Activated B cell treated with CpG ODN at 0.5 μM for 24 hours (primary cell): ENCODE measurements at regions not wholly inside any gene's neighbourhood (a gene's known extent, or its start where the extent isn't known, plus 50 kb on each side); places are given as distances from the start of the nearest gene placed in this dataset.

Source experiments
- ATAC-seq: fragments of 200-7000 bp; cut with Tn5 transposase; one replicate; pipeline ENCODE4 v1.10.0; 2021; ENCODE audit warnings: low read depth, mild to moderate bottlenecking, moderate library complexity
- CTCF ChIA-PET: fragments of 350-600 bp; sonication (Branson Sonifier 250); formaldehyde crosslinking; loops from one replicate; lab custom pipeline; 2021; ENCODE audit warnings: antibody characterized with exemption; lab: Charles Lee
- POLR2A ChIA-PET: fragments of 350-600 bp; sonication (Branson Sonifier 250); formaldehyde crosslinking; loops from one replicate; lab custom pipeline; 2021; ENCODE audit warnings: antibody characterized with exemption; lab: Charles Lee
- DNase-seq: peaks from one replicate; pipeline ENCODE4 v3.0.0; 2022
- H3K27ac Mint-ChIP-seq: one replicate; pipeline ENCODE4 v1.8.0; 2020; ENCODE audit warnings: mixed read lengths
- H3K27me3 Mint-ChIP-seq: one replicate; pipeline ENCODE4 v1.8.0; 2021; ENCODE audit warnings: mixed read lengths
- H3K36me3 Mint-ChIP-seq: one replicate; pipeline ENCODE4 v1.8.0; 2021; ENCODE audit warnings: low read depth, mixed read lengths
- H3K4me1 Mint-ChIP-seq: one replicate; pipeline ENCODE4 v1.8.0; 2021; ENCODE audit warnings: mixed read lengths
- H3K4me3 Mint-ChIP-seq: one replicate; pipeline ENCODE4 v1.8.0; 2020; ENCODE audit warnings: mild to moderate bottlenecking, mixed read lengths
- H3K9me3 Mint-ChIP-seq: one replicate; pipeline ENCODE4 v1.8.0; 2020; ENCODE audit warnings: mixed read lengths
- CTCF ChIP-seq: fragments of 200-600 bp; IDR thresholded peaks from one replicate; pipeline ENCODE4 v1.8.0; 2022; ENCODE audit warnings: antibody characterized with exemption, mild to moderate bottlenecking
- intact Hi-C: fragments of 100-400 bp; cut with micrococcal nuclease; formaldehyde crosslinking; loops from one replicate; pipeline ENCODE4 v1.15.1; 2024

GRCh38 chr3:182469086-182469485, 324.2 kb upstream of the ATP11B start:
- ChIA-PET POLR2A (no interaction called here), CTCF (no interaction called here)
- Mint-ChIP-seq H3K4me3 (no peak overlapping the region), H3K27me3 (no peaks in the 10 kb centered on the region), H3K9me3 (peaks cover 2% of the 10 kb centered on the region), H3K27ac (no peak overlapping the region), H3K36me3 (no peaks in the 10 kb centered on the region), H3K4me1 (no peaks in the 10 kb centered on the region)
- no peak for ATAC-seq
- no peak for DNase-seq
- intact Hi-C loops, result no loop called here
- TF ChIP-seq CTCF, result no peak

DNA sequence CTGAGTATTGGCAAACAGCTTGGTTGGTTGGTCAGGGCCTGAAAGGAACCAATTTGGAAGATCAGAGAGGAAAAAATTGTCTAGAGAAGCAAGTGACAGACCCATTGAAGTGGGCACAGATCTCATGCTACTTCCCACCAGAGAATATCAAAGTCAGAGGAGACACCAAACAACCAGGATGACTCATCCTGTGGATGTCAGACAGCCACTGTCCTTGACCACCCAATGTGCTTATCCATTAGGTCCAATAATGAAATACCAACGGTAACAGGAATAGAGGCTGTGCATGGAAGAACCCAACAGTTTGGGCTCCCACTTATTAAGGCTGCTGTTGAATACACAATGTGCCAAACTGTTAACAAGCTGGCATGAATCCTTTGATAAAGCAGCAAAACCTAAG, 323.1 kb upstream of the ATP11B start:
- CTCF ChIA-PET, result no interaction called here
- H3K4me1 Mint-ChIP-seq, result no peaks in the 10 kb centered on the region
- TF ChIP-seq CTCF, result no peak
- peaks cover 2% of the 10 kb centered on the region for H3K9me3 Mint-ChIP-seq
- H3K36me3 Mint-ChIP-seq, result no peaks in the 10 kb centered on the region
- no peak overlapping the region for H3K4me3 Mint-ChIP-seq
- H3K27ac Mint-ChIP-seq, result no peak overlapping the region
- ATAC-seq (no peak), DNase-seq (no peak)
- POLR2A ChIA-PET, result no interaction called here
- H3K27me3 Mint-ChIP-seq, result no peaks in the 10 kb centered on the region
- intact Hi-C loops, result no loop called here

DNA sequence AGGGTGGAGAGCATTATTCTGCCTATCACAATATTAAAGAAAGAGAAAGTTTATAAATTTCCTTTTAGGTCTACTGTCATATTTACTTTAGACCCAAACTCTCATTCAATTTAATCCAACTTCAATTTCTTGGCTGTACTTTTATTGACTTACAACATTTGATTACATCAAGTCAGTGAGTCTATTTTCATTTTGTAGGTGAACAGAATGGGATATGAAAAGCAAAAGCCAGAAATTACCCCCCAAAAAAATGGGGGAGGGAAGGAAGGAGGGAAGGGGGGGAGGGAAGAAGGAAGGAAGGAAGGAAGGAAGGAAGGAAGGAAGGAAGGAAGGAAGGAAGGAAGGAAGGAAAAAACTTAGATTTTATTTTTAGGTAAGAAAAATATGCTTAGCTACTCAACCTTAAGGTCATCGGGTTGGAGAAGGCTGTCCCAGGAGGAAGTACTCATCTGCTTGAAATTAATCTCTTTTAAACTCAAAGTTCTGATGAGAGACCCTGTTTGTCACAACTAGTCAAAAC, 320.1 kb upstream of the ATP11B start:
- no peak for TF ChIP-seq CTCF
- Mint-ChIP-seq H3K9me3 (no peaks in the 10 kb centered on the region), H3K27ac (no peak overlapping the region), H3K36me3 (no peaks in the 10 kb centered on the region), H3K4me1 (no peaks in the 10 kb centered on the region), H3K27me3 (no peaks in the 10 kb centered on the region), H3K4me3 (no peak overlapping the region)
- ChIA-PET CTCF (interaction anchor here (0.7 kb wide), 1 partner anchor 35 kb away, joined by 3 read pairs; no protein-coding TSS in a partner anchor), POLR2A (no interaction called here)
- DNase-seq, result no peak
- ATAC-seq, result no peak
- intact Hi-C loops, result no loop called here

- Mint-ChIP-seq H3K4me1 (no peaks in the 10 kb centered on the region), H3K36me3 (no peaks in the 10 kb centered on the region), H3K27ac (no peak overlapping the region), H3K4me3 (no peak overlapping the region), H3K9me3 (no peaks in the 10 kb centered on the region), H3K27me3 (no peaks in the 10 kb centered on the region)
- TF ChIP-seq CTCF, result no peak
- ChIA-PET CTCF (no interaction called here), POLR2A (no interaction called here)
- no peak for ATAC-seq
- intact Hi-C loops, result no loop called here
- DNase-seq, result no peak
Measured at GRCh38 chr3:182478369-182478768, 314.9 kb upstream of the ATP11B start.

DNA sequence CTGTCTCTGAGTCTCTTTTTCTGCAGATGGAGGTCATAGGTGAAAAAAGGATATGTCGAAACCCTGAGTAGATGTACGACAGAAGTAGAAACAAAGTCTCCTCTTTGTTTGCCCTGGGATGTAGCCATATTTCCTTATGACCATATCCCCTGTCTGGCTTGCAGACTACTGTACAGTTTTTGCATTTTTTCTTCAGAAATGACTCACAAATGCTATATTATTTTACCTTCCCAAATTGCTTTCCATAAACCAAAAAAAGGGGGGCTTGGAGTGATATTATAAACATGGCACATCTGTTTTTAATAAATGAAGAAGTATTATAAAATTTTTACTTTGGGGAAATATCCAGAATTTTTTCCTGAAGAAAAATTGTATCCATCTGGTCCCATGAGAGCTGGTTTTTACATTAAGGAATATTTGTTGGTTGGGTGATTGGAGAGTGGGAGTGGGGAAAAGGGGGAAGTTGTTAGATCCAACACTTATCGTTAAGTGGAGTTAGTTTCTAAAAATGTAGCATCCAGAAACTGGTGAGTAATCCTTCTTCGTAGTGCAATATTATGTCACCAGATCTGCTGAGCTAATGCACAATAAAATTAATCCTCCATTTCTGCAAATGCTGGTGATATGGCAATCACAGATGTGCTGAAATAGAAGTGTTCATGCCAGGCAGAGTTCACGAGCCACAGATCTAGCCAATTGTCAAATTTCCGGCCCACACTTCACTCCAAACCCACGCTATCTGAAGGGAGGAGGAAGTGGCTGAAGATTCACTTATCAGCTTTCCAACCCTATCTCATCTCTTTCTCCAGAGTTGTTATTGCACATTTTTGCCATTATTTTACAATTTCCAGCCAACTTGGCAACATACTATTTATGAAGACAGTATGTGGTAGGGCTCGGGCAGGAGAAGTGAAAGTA, 313.6 kb upstream of the ATP11B start:
- TF ChIP-seq CTCF, result no peak
- DNase-seq (no peak), ATAC-seq (no peak)
- Mint-ChIP-seq H3K4me3 (no peak overlapping the region), H3K4me1 (no peaks in the 10 kb centered on the region), H3K36me3 (no peaks in the 10 kb centered on the region), H3K27ac (no peak overlapping the region), H3K9me3 (no peaks in the 10 kb centered on the region), H3K27me3 (peaks cover 1% of the 10 kb centered on the region)
- ChIA-PET CTCF (no interaction called here), POLR2A (no interaction called here)
- intact Hi-C loops, result no loop called here
